ENCODE measurements at regions not wholly inside any gene's neighbourhood (a gene's known extent, or its start where the extent isn't known, plus 50 kb on each side); places are given as distances from the start of the nearest gene placed in this dataset.

GRCh38 chr17:62860962-62861873 lies 53.1 kb upstream of the MARCHF10 start:
- no peaks in the 10 kb centered on the region for H3K9me3 ChIP-seq (ENCODE audit: low read depth)
- H3K27me3 ChIP-seq, result no peaks in the 10 kb centered on the region
- no peak overlapping the region for H3K4me3 ChIP-seq
- peak overlapping the region; percentile 55 for H3K27ac ChIP-seq
- H3K4me1 ChIP-seq (ENCODE audit: low read depth), result peaks cover 22% of the 10 kb centered on the region
- no peak for TF ChIP-seq CTCF (IDR thresholded peaks at IDR 0.05; ENCODE audit: low read depth, low read length)
- DNase-seq (ENCODE audit: low read depth in 1 of 2, low spot score in 1 of 2), result peak in 1 of 2 donors; percentile 11
- no peaks in the 10 kb centered on the region for H3K36me3 ChIP-seq

GRCh38 chr17:62859146-62859545 lies 51.0 kb upstream of the MARCHF10 start:
- DNase-seq (ENCODE audit: low read depth in 1 of 2, low spot score in 1 of 2), result peak in 1 of 2 donors; percentile 90
- H3K27ac ChIP-seq, result no peak overlapping the region
- no peaks in the 10 kb centered on the region for H3K36me3 ChIP-seq
- H3K4me3 ChIP-seq, result no peak overlapping the region
- no peaks in the 10 kb centered on the region for H3K27me3 ChIP-seq
- H3K4me1 ChIP-seq (ENCODE audit: low read depth), result peaks cover 42% of the 10 kb centered on the region
- no peaks in the 10 kb centered on the region for H3K9me3 ChIP-seq (ENCODE audit: low read depth)
- TF ChIP-seq CTCF (IDR thresholded peaks at IDR 0.05; ENCODE audit: low read depth, low read length), result no peak

Data from cardiac muscle cell (in vitro differentiated cells and primary cell).